GM12874 (cell line): ENCODE measurements at regions not wholly inside any gene's neighbourhood (a gene's known extent, or its start where the extent isn't known, plus 50 kb on each side); places are given as distances from the start of the nearest gene placed in this dataset.

ENCODE experiments used
- CTCF ChIP-seq: IDR thresholded peaks from 2 replicates; pipeline ENCODE4 v1.5.1; 2011; ENCODE audit warnings: low read depth, mild to moderate bottlenecking, control low read depth, low read length, moderate library complexity; ENCODE audit not compliant: insufficient read depth

- TF ChIP-seq CTCF = no peak
Observed at GRCh38 chr12:83216230-83216629, 529.5 kb downstream of the TMTC2 start.

DNA sequence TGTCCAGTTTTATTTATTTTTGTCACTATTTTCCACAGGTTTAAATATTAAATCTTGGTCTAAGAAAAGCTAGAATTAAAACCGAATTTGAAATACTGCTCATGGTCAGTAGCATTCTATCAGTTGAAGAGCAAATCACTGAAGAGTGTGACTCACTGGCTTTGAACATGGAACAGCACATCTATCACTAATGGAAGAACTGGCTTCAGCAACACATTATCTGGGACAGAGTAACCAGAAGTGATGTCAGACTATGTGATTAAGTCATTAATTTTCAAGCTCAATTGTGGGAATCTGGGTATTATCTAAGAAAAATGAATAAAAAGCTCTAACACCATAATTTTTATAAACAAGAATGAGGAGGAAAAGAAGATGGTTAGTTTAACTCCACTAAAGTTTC lies 527.5 kb downstream of the TMTC2 start:
- no peak for TF ChIP-seq CTCF

- no peak for TF ChIP-seq CTCF
Observed at GRCh38 chr12:83210933-83211332, 524.2 kb downstream of the TMTC2 start.

GRCh38 chr12:83199069-83199468 lies 512.4 kb downstream of the TMTC2 start:
- TF ChIP-seq CTCF = no peak

GRCh38 chr12:83198291-83199015 lies 511.7 kb downstream of the TMTC2 start:
- no peak for TF ChIP-seq CTCF

- no peak for TF ChIP-seq CTCF
Observed at GRCh38 chr12:83197483-83197914, 510.8 kb downstream of the TMTC2 start.

- no peak for TF ChIP-seq CTCF
Observed at GRCh38 chr12:83196694-83197350, 510.1 kb downstream of the TMTC2 start.
